Stimulated activated CD8-positive, alpha-beta memory T cell treated with anti-CD3 and anti-CD28 coated beads, Interleukin-7, amount 100 ng/mL, for 24 hours (primary cell): ENCODE measurements at regions not wholly inside any gene's neighbourhood (a gene's known extent, or its start where the extent isn't known, plus 50 kb on each side); places are given as distances from the start of the nearest gene placed in this dataset.

ENCODE experiments used
- DNase-seq: peaks from one replicate; pipeline ENCODE4 v3.0.0-alpha.2; 2020; ENCODE audit warnings: low read depth

GRCh38 chr6:105578179-105578707 lies 175.4 kb upstream of the PREP start:
- no peak for DNase-seq

- no peak for DNase-seq
Measured at GRCh38 chr6:105573556-105573955, 170.7 kb upstream of the PREP start.

GRCh38 chr6:105573138-105573537 lies 170.3 kb upstream of the PREP start:
- no peak for DNase-seq

- no peak for DNase-seq
Measured at GRCh38 chr6:105570416-105570815, 167.5 kb upstream of the PREP start.

- DNase-seq = no peak
Measured at GRCh38 chr6:105569706-105570105, 166.8 kb upstream of the PREP start.

- DNase-seq = no peak
Measured at GRCh38 chr6:105568751-105569150, 165.9 kb upstream of the PREP start.

GRCh38 chr6:105568142-105568541 lies 165.3 kb upstream of the PREP start:
- DNase-seq = no peak

- no peak for DNase-seq
Measured at GRCh38 chr6:105567140-105567539, 164.3 kb upstream of the PREP start.

GRCh38 chr6:105566503-105566902 lies 163.6 kb upstream of the PREP start:
- DNase-seq = no peak

GRCh38 chr6:105564121-105564902 lies 161.4 kb upstream of the PREP start:
- DNase-seq = no peak

- DNase-seq = no peak
Measured at GRCh38 chr6:105562027-105562426, 159.1 kb upstream of the PREP start.

- DNase-seq = no peak
Measured at GRCh38 chr6:105561486-105561885, 158.6 kb upstream of the PREP start.

- no peak for DNase-seq
Measured at GRCh38 chr6:105560611-105561066, 157.8 kb upstream of the PREP start.

- no peak for DNase-seq
Measured at GRCh38 chr6:105557291-105557690, 154.4 kb upstream of the PREP start.

- DNase-seq = no peak
Measured at GRCh38 chr6:105553171-105553570, 150.3 kb upstream of the PREP start.

GRCh38 chr6:105550955-105551620 lies 148.2 kb upstream of the PREP start:
- DNase-seq = no peak

GRCh38 chr6:105546754-105547153 lies 143.9 kb upstream of the PREP start:
- DNase-seq = no peak

- no peak for DNase-seq
Measured at GRCh38 chr6:105545947-105546731, 143.3 kb upstream of the PREP start.

- no peak for DNase-seq
Measured at GRCh38 chr6:105545228-105545920, 142.5 kb upstream of the PREP start.

GRCh38 chr6:105539911-105540310 lies 137.0 kb upstream of the PREP start:
- no peak for DNase-seq

- no peak for DNase-seq
Measured at GRCh38 chr6:105537981-105538578, 135.2 kb upstream of the PREP start.

GRCh38 chr6:105536961-105537360 lies 134.1 kb upstream of the PREP start:
- no peak for DNase-seq
